ENCODE measurements at regions not wholly inside any gene's neighbourhood (a gene's known extent, or its start where the extent isn't known, plus 50 kb on each side); places are given as distances from the start of the nearest gene placed in this dataset.

GRCh38 chr6:22638320-22638719 lies 69.0 kb downstream of the HDGFL1 start:
- ATAC-seq (no peak), FAIRE-seq (no peak), DNase-seq (ENCODE audit: low spot score) (no peak)
- ChIA-PET POLR2A (no interaction called here), CTCF (ENCODE audit: low intra/inter-chr PET ratio, low total read pairs) (no interaction called here)
- H2AFZ ChIP-seq (ENCODE audit: low read length) = no peak overlapping the region
- no peaks in the 10 kb centered on the region for H3K4me1 ChIP-seq (ENCODE audit: insufficient read depth, low read length)
- no peak overlapping the region for H3K27ac ChIP-seq (ENCODE audit: extremely low read length, insufficient read depth, low read length)
- H3K79me2 ChIP-seq (ENCODE audit: insufficient read depth, low read length) = no peaks in the 10 kb centered on the region
- 9% methylated on average over 3 of the region's 3 CpGs for WGBS (ENCODE audit: low lambda C conversion rate)
- H3K27me3 ChIP-seq (ENCODE audit: control insufficient read depth in 1 of 2, insufficient read depth in 2 of 2, low read length in 2 of 2) = no peaks in the 10 kb centered on the region
- no peak overlapping the region for H3K4me2 ChIP-seq (ENCODE audit: low read depth, low read length)
- intact Hi-C loops (cut with micrococcal nuclease; ENCODE audit: unreplicated experiment) = no loop called here
- H3K9ac ChIP-seq (ENCODE audit: insufficient read depth, low read depth, low read length) = no peak overlapping the region
- TF ChIP-seq ZNF160 (CRISPR knock-in tag; IDR thresholded peaks at IDR 0.05) = no peak
- no peak for TF ChIP-seq ZNF33A (CRISPR knock-in tag; IDR thresholded peaks at IDR 0.05; ENCODE audit: borderline replicate concordance)
- no peak for TF ChIP-seq ZNF260 (CRISPR knock-in tag; IDR thresholded peaks at IDR 0.05; ENCODE audit: borderline replicate concordance, low read depth)
- no peak for TF ChIP-seq ZNF749 (CRISPR knock-in tag; IDR thresholded peaks at IDR 0.05; ENCODE audit: borderline replicate concordance)
- no peak for TF ChIP-seq AKAP8 (CRISPR knock-in tag; IDR thresholded peaks at IDR 0.05)
- no peak overlapping the region for H3K4me3 ChIP-seq (replicated peaks in 1 of 3; ENCODE audit: insufficient read depth in 1 of 3, low read depth in 2 of 3, low read length in 3 of 3)
- peaks cover 60% of the 10 kb centered on the region for H3K9me3 ChIP-seq (ENCODE audit: low read length)
- no peaks in the 10 kb centered on the region for H4K20me1 ChIP-seq (ENCODE audit: insufficient read depth, low read length)
- no TSS peak for BruUV-seq (replicated peaks)
- in situ Hi-C loops (cut with HindIII; ENCODE audit: extremely low pct_ligation_motif_present, low pct_unique_long_range_greater_than_20kb) = no loop called here
- H3K36me3 ChIP-seq (replicated peaks in 1 of 2; ENCODE audit: control insufficient read depth in 1 of 2, insufficient read depth in 2 of 2, low read length in 2 of 2) = no peaks in the 10 kb centered on the region

- in situ Hi-C loops (cut with HindIII; ENCODE audit: extremely low pct_ligation_motif_present, low pct_unique_long_range_greater_than_20kb) = no loop called here
- Histone ChIP-seq H3K4me1 (ENCODE audit: insufficient read depth, low read length) (no peaks in the 10 kb centered on the region), H3K27ac (ENCODE audit: extremely low read length, insufficient read depth, low read length) (no peak overlapping the region), H3K4me2 (ENCODE audit: low read depth, low read length) (no peak overlapping the region), H3K9me3 (ENCODE audit: low read length) (peaks cover 56% of the 10 kb centered on the region), H3K4me3 (replicated peaks in 1 of 3; ENCODE audit: insufficient read depth in 1 of 3, low read depth in 2 of 3, low read length in 3 of 3) (no peak overlapping the region), H3K27me3 (ENCODE audit: control insufficient read depth in 1 of 2, insufficient read depth in 2 of 2, low read length in 2 of 2) (no peaks in the 10 kb centered on the region), H3K36me3 (replicated peaks in 1 of 2; ENCODE audit: control insufficient read depth in 1 of 2, insufficient read depth in 2 of 2, low read length in 2 of 2) (no peaks in the 10 kb centered on the region), H3K79me2 (ENCODE audit: insufficient read depth, low read length) (no peaks in the 10 kb centered on the region), H2AFZ (ENCODE audit: low read length) (no peak overlapping the region), H4K20me1 (ENCODE audit: insufficient read depth, low read length) (no peaks in the 10 kb centered on the region), H3K9ac (ENCODE audit: insufficient read depth, low read depth, low read length) (no peak overlapping the region)
- ChIA-PET CTCF (ENCODE audit: low intra/inter-chr PET ratio, low total read pairs) (no interaction called here), POLR2A (no interaction called here)
- 4% methylated on average over 2 of the region's 2 CpGs for WGBS (ENCODE audit: low lambda C conversion rate)
- DNase-seq (ENCODE audit: low spot score) (no peak), ATAC-seq (no peak), FAIRE-seq (no peak)
- BruUV-seq (replicated peaks) = no TSS peak
- intact Hi-C loops (cut with micrococcal nuclease; ENCODE audit: unreplicated experiment) = no loop called here
- TF ChIP-seq KDM5A (IDR thresholded peaks at IDR 0.05; ENCODE audit: borderline replicate concordance, low read length) (no peak), SCMH1 (CRISPR knock-in tag; IDR thresholded peaks at IDR 0.05; ENCODE audit: borderline replicate concordance) (no peak), MLXIP (CRISPR knock-in tag; IDR thresholded peaks at IDR 0.05; ENCODE audit: borderline replicate concordance) (no peak), TFDP1 (CRISPR knock-in tag; IDR thresholded peaks at IDR 0.05; ENCODE audit: borderline replicate concordance) (no peak), ZNF430 (CRISPR knock-in tag; IDR thresholded peaks at IDR 0.05) (no peak), AGO1 (IDR thresholded peaks at IDR 0.05; ENCODE audit: low read depth, low read length, poor library complexity, severe bottlenecking) (no peak), ZEB1 (IDR thresholded peaks at IDR 0.05; ENCODE audit: insufficient replicate concordance, low read depth) (no peak), ZNF460 (CRISPR knock-in tag; IDR thresholded peaks at IDR 0.05; ENCODE audit: borderline replicate concordance) (no peak), ZNF841 (CRISPR knock-in tag; IDR thresholded peaks at IDR 0.05; ENCODE audit: borderline replicate concordance) (no peak), RARA (CRISPR knock-in tag; IDR thresholded peaks at IDR 0.05) (no peak), NBN (conservative IDR thresholded peaks at IDR 0.05) (no peak)
These were observed 72.9 kb downstream of the HDGFL1 start for GRCh38 chr6:22642254-22642653.

All from HepG2 (cell line).